ENCODE measurements at regions not wholly inside any gene's neighbourhood (a gene's known extent, or its start where the extent isn't known, plus 50 kb on each side); places are given as distances from the start of the nearest gene placed in this dataset.
"Not testable (repeated sequence)": the region's sequence is repeated elsewhere in the genome, so short reads cannot be mapped to it uniquely, and the experiment has no call there.

GRCh38 chr13:76331943-76332712 lies 554.1 kb downstream of the KCTD12 start:
- intact Hi-C loops (cut with micrococcal nuclease): no loop called here
- H3K9me3 Mint-ChIP-seq: no peaks in the 10 kb centered on the region
- no peak overlapping the region for H3K27ac Mint-ChIP-seq
- CTCF ChIA-PET: no interaction called here
- no peaks in the 10 kb centered on the region for H3K4me1 Mint-ChIP-seq (ENCODE audit: low read depth)
- H3K36me3 Mint-ChIP-seq (ENCODE audit: low read depth): no peaks in the 10 kb centered on the region
- H3K27me3 Mint-ChIP-seq (ENCODE audit: low read depth): peaks cover 7% of the 10 kb centered on the region
- no peak overlapping the region for H3K4me3 Mint-ChIP-seq
- no peak for DNase-seq

- Mint-ChIP-seq H3K27ac (no peak overlapping the region), H3K4me3 (no peak overlapping the region), H3K27me3 (ENCODE audit: low read depth) (peaks cover 5% of the 10 kb centered on the region), H3K4me1 (ENCODE audit: low read depth) (no peaks in the 10 kb centered on the region), H3K36me3 (ENCODE audit: low read depth) (no peaks in the 10 kb centered on the region), H3K9me3 (no peaks in the 10 kb centered on the region)
- intact Hi-C loops (cut with micrococcal nuclease): no loop called here
- CTCF ChIA-PET: no interaction called here
- DNase-seq: no peak
These were observed 555.4 kb downstream of the KCTD12 start for GRCh38 chr13:76330761-76331160.

GRCh38 chr13:76329866-76330580 lies 556.2 kb downstream of the KCTD12 start:
- intact Hi-C loops (cut with micrococcal nuclease): no loop called here
- no peak for DNase-seq
- CTCF ChIA-PET: no interaction called here
- Mint-ChIP-seq H3K27ac (no peak overlapping the region), H3K4me1 (ENCODE audit: low read depth) (no peaks in the 10 kb centered on the region), H3K9me3 (no peaks in the 10 kb centered on the region), H3K36me3 (ENCODE audit: low read depth) (no peaks in the 10 kb centered on the region), H3K27me3 (ENCODE audit: low read depth) (peaks cover 5% of the 10 kb centered on the region), H3K4me3 (no peak overlapping the region)

- no peaks in the 10 kb centered on the region for H3K4me1 Mint-ChIP-seq (ENCODE audit: low read depth)
- no peak overlapping the region for H3K27ac Mint-ChIP-seq
- CTCF ChIA-PET: no interaction called here
These were observed 557.2 kb downstream of the KCTD12 start for GRCh38 chr13:76329004-76329403.

GRCh38 chr13:76326343-76326742 lies 559.9 kb downstream of the KCTD12 start:
- Mint-ChIP-seq H3K4me3 (no peak overlapping the region), H3K36me3 (ENCODE audit: low read depth) (no peaks in the 10 kb centered on the region), H3K27ac (no peak overlapping the region), H3K27me3 (ENCODE audit: low read depth) (peaks cover 6% of the 10 kb centered on the region), H3K9me3 (no peaks in the 10 kb centered on the region), H3K4me1 (ENCODE audit: low read depth) (no peaks in the 10 kb centered on the region)
- DNase-seq: no peak
- CTCF ChIA-PET: interaction anchor here (0.7 kb wide), 1 partner anchor 80 kb away, joined by 3 read pairs; no protein-coding TSS in a partner anchor
- intact Hi-C loops (cut with micrococcal nuclease): no loop called here

More at GRCh38 chr13:76329004-76329403, 557.2 kb downstream of the KCTD12 start:
- H3K27me3 Mint-ChIP-seq (ENCODE audit: low read depth): peaks cover 6% of the 10 kb centered on the region
- H3K36me3 Mint-ChIP-seq (ENCODE audit: low read depth): no peaks in the 10 kb centered on the region
- H3K9me3 Mint-ChIP-seq: no peaks in the 10 kb centered on the region
- DNase-seq: no peak
- intact Hi-C loops (cut with micrococcal nuclease): no loop called here
- no peak overlapping the region for H3K4me3 Mint-ChIP-seq

- Mint-ChIP-seq H3K9me3 (no peaks in the 10 kb centered on the region), H3K36me3 (ENCODE audit: low read depth) (no peaks in the 10 kb centered on the region), H3K4me1 (ENCODE audit: low read depth) (no peaks in the 10 kb centered on the region), H3K27me3 (ENCODE audit: low read depth) (peaks cover 6% of the 10 kb centered on the region), H3K27ac (no peak overlapping the region), H3K4me3 (no peak overlapping the region)
- CTCF ChIA-PET: no interaction called here
- intact Hi-C loops (cut with micrococcal nuclease): no loop called here
- no peak for DNase-seq
These were observed 566.3 kb downstream of the KCTD12 start for GRCh38 chr13:76319921-76320320.

- DNase-seq: no peak
- Mint-ChIP-seq H3K27me3 (ENCODE audit: low read depth) (no peaks in the 10 kb centered on the region), H3K36me3 (ENCODE audit: low read depth) (no peaks in the 10 kb centered on the region), H3K27ac (no peak overlapping the region), H3K4me1 (ENCODE audit: low read depth) (no peaks in the 10 kb centered on the region), H3K9me3 (no peaks in the 10 kb centered on the region), H3K4me3 (no peak overlapping the region)
- intact Hi-C loops (cut with micrococcal nuclease): no loop called here
- CTCF ChIA-PET: no interaction called here
These were observed 569.1 kb downstream of the KCTD12 start for GRCh38 chr13:76316998-76317527.

GRCh38 chr13:76314495-76314894 lies 571.7 kb downstream of the KCTD12 start:
- intact Hi-C loops (cut with micrococcal nuclease): no loop called here
- Mint-ChIP-seq H3K36me3 (ENCODE audit: low read depth) (no peaks in the 10 kb centered on the region), H3K9me3 (no peaks in the 10 kb centered on the region), H3K27me3 (ENCODE audit: low read depth) (no peaks in the 10 kb centered on the region), H3K4me3 (no peak overlapping the region), H3K4me1 (ENCODE audit: low read depth) (no peaks in the 10 kb centered on the region), H3K27ac (no peak overlapping the region)
- CTCF ChIA-PET: no interaction called here
- no peak for DNase-seq

- H3K36me3 Mint-ChIP-seq (ENCODE audit: low read depth): no peaks in the 10 kb centered on the region
- intact Hi-C loops (cut with micrococcal nuclease): no loop called here
- no peak overlapping the region for H3K4me3 Mint-ChIP-seq
- CTCF ChIA-PET: no interaction called here
- DNase-seq: no peak
- no peaks in the 10 kb centered on the region for H3K27me3 Mint-ChIP-seq (ENCODE audit: low read depth)
- H3K27ac Mint-ChIP-seq: no peak overlapping the region
- H3K9me3 Mint-ChIP-seq: no peaks in the 10 kb centered on the region
- no peaks in the 10 kb centered on the region for H3K4me1 Mint-ChIP-seq (ENCODE audit: low read depth)
These were observed 579.1 kb downstream of the KCTD12 start for GRCh38 chr13:76307142-76307541.

- Mint-ChIP-seq H3K4me1 (ENCODE audit: low read depth) (no peaks in the 10 kb centered on the region), H3K4me3 (no peak overlapping the region), H3K27ac (no peak overlapping the region), H3K9me3 (no peaks in the 10 kb centered on the region), H3K27me3 (ENCODE audit: low read depth) (no peaks in the 10 kb centered on the region), H3K36me3 (ENCODE audit: low read depth) (no peaks in the 10 kb centered on the region)
- intact Hi-C loops (cut with micrococcal nuclease): no loop called here
- CTCF ChIA-PET: interaction anchor here (0.6 to 0.7 kb wide), 2 partner anchors 227 to 631 kb away, joined by 3 to 4 read pairs; no protein-coding TSS in a partner anchor
- no peak for DNase-seq
These were observed 585.5 kb downstream of the KCTD12 start for GRCh38 chr13:76300688-76301087.

- no peak overlapping the region for H3K27ac Mint-ChIP-seq
These were observed 588.9 kb downstream of the KCTD12 start for GRCh38 chr13:76297331-76297730.

GRCh38 chr13:76296751-76297150 lies 589.5 kb downstream of the KCTD12 start:
- CTCF ChIA-PET: no interaction called here
- Mint-ChIP-seq H3K36me3 (ENCODE audit: low read depth) (no peaks in the 10 kb centered on the region), H3K27me3 (ENCODE audit: low read depth) (no peaks in the 10 kb centered on the region), H3K9me3 (peaks cover 2% of the 10 kb centered on the region), H3K27ac (no peak overlapping the region), H3K4me3 (no peak overlapping the region), H3K4me1 (ENCODE audit: low read depth) (no peaks in the 10 kb centered on the region)
- intact Hi-C loops (cut with micrococcal nuclease): no loop called here
- DNase-seq: no peak

More at GRCh38 chr13:76297331-76297730, 588.9 kb downstream of the KCTD12 start:
- peaks cover 2% of the 10 kb centered on the region for H3K9me3 Mint-ChIP-seq
- H3K36me3 Mint-ChIP-seq (ENCODE audit: low read depth): no peaks in the 10 kb centered on the region
- no peaks in the 10 kb centered on the region for H3K4me1 Mint-ChIP-seq (ENCODE audit: low read depth)
- intact Hi-C loops (cut with micrococcal nuclease): no loop called here
- CTCF ChIA-PET: no interaction called here
- H3K27me3 Mint-ChIP-seq (ENCODE audit: low read depth): no peaks in the 10 kb centered on the region
- DNase-seq: no peak
- H3K4me3 Mint-ChIP-seq: no peak overlapping the region

GRCh38 chr13:76295020-76295419 lies 591.2 kb downstream of the KCTD12 start:
- CTCF ChIA-PET: interaction anchor here (0.7 kb wide), 1 partner anchor 387 kb away, joined by 3 read pairs; no protein-coding TSS in a partner anchor
- H3K27ac Mint-ChIP-seq; H3K4me1 Mint-ChIP-seq (ENCODE audit: low read depth); H3K9me3 Mint-ChIP-seq; H3K27me3 Mint-ChIP-seq (ENCODE audit: low read depth); H3K36me3 Mint-ChIP-seq (ENCODE audit: low read depth); DNase-seq; intact Hi-C loops (cut with micrococcal nuclease); H3K4me3 Mint-ChIP-seq: not testable (repeated sequence)
